HG03521 (cell line): ENCODE measurements at regions not wholly inside any gene's neighbourhood (a gene's known extent, or its start where the extent isn't known, plus 50 kb on each side); places are given as distances from the start of the nearest gene placed in this dataset.
"Not testable (repeated sequence)": the region's sequence is repeated elsewhere in the genome, so short reads cannot be mapped to it uniquely, and the experiment has no call there.

ENCODE experiments used
- ATAC-seq: cut with Tn5 transposase; IDR thresholded peaks from one replicate; pipeline ENCODE4 v1.9.1; 2021; ENCODE audit warnings: mild to moderate bottlenecking, moderate library complexity; ENCODE audit not compliant: unreplicated experiment

GRCh38 chr2:150066490-150066889 is 421.0 kb downstream of the RND3 start:
- ATAC-seq: no peak

- no peak for ATAC-seq
Observed at GRCh38 chr2:150063931-150064548, 423.4 kb downstream of the RND3 start.

- no peak for ATAC-seq
Observed at GRCh38 chr2:150063432-150063889, 424.0 kb downstream of the RND3 start.

GRCh38 chr2:150062416-150062815 is 425.1 kb downstream of the RND3 start:
- ATAC-seq: no peak

GRCh38 chr2:150060341-150060740 is 427.1 kb downstream of the RND3 start:
- ATAC-seq: no peak

GRCh38 chr2:150059676-150060075 is 427.8 kb downstream of the RND3 start:
- not testable (repeated sequence) for ATAC-seq

- no peak for ATAC-seq
Observed at GRCh38 chr2:150052457-150052856, 435.0 kb downstream of the RND3 start.

- no peak for ATAC-seq
Observed at GRCh38 chr2:150051004-150051403, 436.5 kb downstream of the RND3 start.

- ATAC-seq: no peak
Observed at GRCh38 chr2:150050036-150050435, 437.4 kb downstream of the RND3 start.

- no peak for ATAC-seq
Observed at GRCh38 chr2:150047620-150048222, 439.7 kb downstream of the RND3 start.

- no peak for ATAC-seq
Observed at GRCh38 chr2:150046810-150047209, 440.7 kb downstream of the RND3 start.

GRCh38 chr2:150046211-150046610 is 441.3 kb downstream of the RND3 start:
- no peak for ATAC-seq

GRCh38 chr2:150045601-150046000 is 441.9 kb downstream of the RND3 start:
- ATAC-seq: no peak

GRCh38 chr2:150043172-150043500 is 444.3 kb downstream of the RND3 start:
- no peak for ATAC-seq

- ATAC-seq: no peak
Observed at GRCh38 chr2:150042500-150043171, 444.8 kb downstream of the RND3 start.

- no peak for ATAC-seq
Observed at GRCh38 chr2:150041722-150042425, 445.6 kb downstream of the RND3 start.

GRCh38 chr2:150036622-150037021 is 449.0 kb upstream of the MMADHC start:
- no peak for ATAC-seq

GRCh38 chr2:150034665-150035064 is 447.1 kb upstream of the MMADHC start:
- ATAC-seq: no peak

- no peak for ATAC-seq
Observed at GRCh38 chr2:150030436-150031190, 443.0 kb upstream of the MMADHC start.

- no peak for ATAC-seq
Observed at GRCh38 chr2:150028322-150028721, 440.7 kb upstream of the MMADHC start.

GRCh38 chr2:150027164-150027563 is 439.6 kb upstream of the MMADHC start:
- ATAC-seq: no peak
